H1 (cell line): ENCODE measurements at regions not wholly inside any gene's neighbourhood (a gene's known extent, or its start where the extent isn't known, plus 50 kb on each side); places are given as distances from the start of the nearest gene placed in this dataset.

Experiments used
- CTCF ChIA-PET: fragments of 300-600 bp; sonication (Branson Sonifier 250); formaldehyde crosslinking; loops from one replicate; lab custom pipeline; 2021; ENCODE audit not compliant: partially characterized antibody; lab: Charles Lee
- POLR2A ChIA-PET: fragments of 300-600 bp; sonication (Branson Sonifier 250); formaldehyde crosslinking; loops from one replicate; lab custom pipeline; 2021; ENCODE audit warnings: inconsistent platforms; ENCODE audit not compliant: partially characterized antibody; lab: Charles Lee
- DNase-seq, 2 experiments: peaks; one replicate each; pipeline versions ENCODE4 v3.0.0 to v3.0.0-alpha.2; 2010 to 2022; ENCODE audit warnings: low spot score in 2 of 2, low read depth in 1 of 2, mixed read lengths in 1 of 2
- FAIRE-seq: peaks from 2 replicates; lab custom pipeline; 2011; peaks lifted over from hg19 to GRCh38; lab: Jason Lieb, UNC
- H2AFZ ChIP-seq: 2 replicates; pipeline ENCODE4 v1.8.1; 2012; ENCODE audit warnings: low read length, inconsistent platforms
- H2AK5ac ChIP-seq: 2 replicates; pipeline ENCODE4 v1.6.1; 2013; ENCODE audit warnings: low read depth, low read length
- H2BK120ac ChIP-seq: replicated peaks from 2 replicates; pipeline ENCODE3; 2013; ENCODE audit warnings: low read depth, low read length, inconsistent platforms
- H2BK12ac ChIP-seq: 2 replicates; pipeline ENCODE4 v1.6.1; 2013; ENCODE audit warnings: low read depth, low read length
- H2BK15ac ChIP-seq: 2 replicates; pipeline ENCODE4 v1.6.1; 2013; ENCODE audit warnings: low read length
- H2BK20ac ChIP-seq: 2 replicates; pipeline ENCODE4 v1.6.1; 2013; ENCODE audit warnings: low read length
- H2BK5ac ChIP-seq: 2 replicates; pipeline ENCODE4 v1.6.1; 2013; ENCODE audit warnings: low read depth, low read length
- H3K14ac ChIP-seq: 2 replicates; pipeline ENCODE4 v1.6.1; 2013; ENCODE audit warnings: inconsistent platforms; ENCODE audit not compliant: insufficient read length
- H3K18ac ChIP-seq: 2 replicates; pipeline ENCODE4 v1.6.1; 2013; ENCODE audit warnings: low read length; ENCODE audit errors: extremely low read depth
- H3K23ac ChIP-seq: 2 replicates; pipeline ENCODE4 v1.6.1; 2013; ENCODE audit warnings: inconsistent platforms; ENCODE audit not compliant: insufficient read length
- H3K23me2 ChIP-seq: 2 replicates; pipeline ENCODE4 v1.6.1; 2013; ENCODE audit warnings: low read depth, low read length
- H3K27ac ChIP-seq: 2 replicates; pipeline ENCODE4 v1.6.1; 2011; ENCODE audit warnings: low read depth, low read length, inconsistent platforms
- H3K27me3 ChIP-seq, 4 experiments: replicated peaks in 1 of 4; 1 replicate in 1 of 4; 2 replicates in 3 of 4; pipeline versions ENCODE4 v1.6.1 to v1.8.1; 2011 to 2013; ENCODE audit warnings: low read length in 3 of 4, mild to moderate bottlenecking in 3 of 4, inconsistent platforms in 2 of 4, mixed read lengths in 2 of 4, moderate library complexity in 1 of 4; ENCODE audit not compliant: control insufficient read depth in 3 of 4, insufficient read depth in 3 of 4; ENCODE audit errors: extremely low read depth in 1 of 4
- H3K36me3 ChIP-seq, 4 experiments: 2 replicates each; pipeline versions ENCODE4 v1.6.1 to v1.8.1; 2011 to 2013; ENCODE audit warnings: mild to moderate bottlenecking in 4 of 4, low read length in 3 of 4, moderate library complexity in 2 of 4, control low read depth in 1 of 4, inconsistent platforms in 1 of 4; ENCODE audit not compliant: insufficient read depth in 4 of 4, control insufficient read depth in 2 of 4
- H3K4ac ChIP-seq: replicated peaks from 2 replicates; pipeline ENCODE3; 2013; ENCODE audit warnings: low read length, low read depth, mixed read lengths, inconsistent platforms; ENCODE audit not compliant: insufficient read length
- H3K4me1 ChIP-seq, 4 experiments: replicated peaks in 1 of 4; 1 replicate in 1 of 4; 2 replicates in 3 of 4; pipeline versions ENCODE4 v1.6.1 to v1.8.1; 2011 to 2013; ENCODE audit warnings: low read length in 3 of 4, inconsistent platforms in 2 of 4, mixed read lengths in 1 of 4; ENCODE audit not compliant: insufficient read depth in 4 of 4, control insufficient read depth in 3 of 4
- H3K4me2 ChIP-seq, 2 experiments: 2 replicates each; pipeline versions ENCODE4 v1.6.1 to v1.8.1; 2011 to 2013; ENCODE audit warnings: low read depth in 2 of 2, low read length in 2 of 2, control low read depth in 1 of 2, inconsistent platforms in 1 of 2, mild to moderate bottlenecking in 1 of 2; ENCODE audit not compliant: insufficient read depth in 1 of 2
- H3K4me3 ChIP-seq, 4 experiments: fragments of 200-600, 300-600 bp in 1 of 4; sonication (generic), shearing (Covaris generic), sonication (Bioruptor Twin) in 1 of 4; 2 replicates each; pipeline versions ENCODE4 v1.5.1 to v1.8.1; 2011 to 2016; ENCODE audit warnings: low read length in 4 of 4, low read depth in 3 of 4, control low read depth in 2 of 4, inconsistent platforms in 2 of 4, mild to moderate bottlenecking in 2 of 4, mixed read lengths in 1 of 4, moderate library complexity in 1 of 4; ENCODE audit not compliant: insufficient read depth in 2 of 4; ENCODE audit errors: extremely low read depth in 1 of 4
- H3K56ac ChIP-seq: replicated peaks from 2 replicates; pipeline ENCODE3; 2013; ENCODE audit warnings: low read depth, mild to moderate bottlenecking, mixed read lengths, low read length, inconsistent platforms; ENCODE audit not compliant: insufficient read length
- H3K79me1 ChIP-seq: 2 replicates; pipeline ENCODE4 v1.6.1; 2013; ENCODE audit warnings: low read depth, low read length, control low read depth
- H3K79me2 ChIP-seq, 2 experiments: 2 replicates each; pipeline versions ENCODE4 v1.6.1 to v1.8.1; 2012 to 2013; ENCODE audit warnings: low read length in 2 of 2, mild to moderate bottlenecking in 2 of 2, inconsistent platforms in 1 of 2; ENCODE audit not compliant: insufficient read depth in 2 of 2, control insufficient read depth in 1 of 2
- H3K9ac ChIP-seq, 4 experiments: replicated peaks in 1 of 4; 1 replicate in 1 of 4; 2 replicates in 3 of 4; pipeline versions ENCODE4 v1.6.1 to v1.8.1; 2011 to 2013; ENCODE audit warnings: low read depth in 3 of 4, low read length in 3 of 4, control low read depth in 2 of 4, mild to moderate bottlenecking in 2 of 4, moderate library complexity in 2 of 4, inconsistent platforms in 1 of 4; ENCODE audit errors: extremely low read depth in 1 of 4
- H3K9me3 ChIP-seq, 2 experiments: 2 replicates each; pipeline versions ENCODE4 v1.6.1 to v1.8.1; 2012 to 2013; ENCODE audit warnings: mild to moderate bottlenecking in 2 of 2, moderate library complexity in 2 of 2, control low read depth in 1 of 2, inconsistent platforms in 1 of 2, low read depth in 1 of 2, low read length in 1 of 2, mixed read lengths in 1 of 2; ENCODE audit not compliant: insufficient read depth in 2 of 2
- H4K20me1 ChIP-seq, 2 experiments: replicated peaks in 1 of 2; 2 replicates each; pipeline versions ENCODE3 to v1.8.1; 2011 to 2013; ENCODE audit warnings: inconsistent platforms in 2 of 2, low read length in 2 of 2, mild to moderate bottlenecking in 1 of 2; ENCODE audit not compliant: insufficient read depth in 2 of 2, control insufficient read depth in 1 of 2
- H4K5ac ChIP-seq: 2 replicates; pipeline ENCODE4 v1.6.1; 2013; ENCODE audit warnings: low read length, low read depth, mixed read lengths, inconsistent platforms; ENCODE audit not compliant: insufficient read length
- H4K8ac ChIP-seq: 2 replicates; pipeline ENCODE4 v1.8.0; 2013; ENCODE audit warnings: mild to moderate bottlenecking, moderate library complexity, low read length, inconsistent platforms; ENCODE audit not compliant: insufficient read depth; ENCODE audit errors: extremely low read depth
- H4K91ac ChIP-seq: replicated peaks from 2 replicates; pipeline ENCODE3; 2013; ENCODE audit warnings: low read length, mixed read lengths, inconsistent platforms; ENCODE audit not compliant: insufficient read length
- EGR1 ChIP-seq: IDR thresholded peaks from 2 replicates; pipeline ENCODE4 v1.6.1; 2011; ENCODE audit warnings: low read depth, low read length, borderline replicate concordance
- JUN ChIP-seq: IDR thresholded peaks from 2 replicates; pipeline ENCODE4 v1.6.1; 2011; ENCODE audit warnings: low read depth, mild to moderate bottlenecking, improper control_type of control experiment, low read length
- WGBS, 2 experiments: shearing (Covaris generic) in 1 of 2; methylation state at CpG; one replicate each; pipeline versions ENCODE4 v1.1.6 to v1.1.7; 2013 to 2015; ENCODE audit warnings: low lambda C conversion rate in 2 of 2, mixed read lengths in 2 of 2, inconsistent platforms in 1 of 2, low coverage in 1 of 2, missing lambda C conversion rate in 1 of 2; ENCODE audit not compliant: insufficient replicate concordance in 2 of 2, insufficient coverage in 1 of 2, insufficient read length in 1 of 2; ENCODE audit errors: extremely low coverage in 1 of 2, missing lambda C conversion rate in 1 of 2; 5-methylcytosine and 5-hydroxymethylcytosine counted together

- Histone ChIP-seq H3K27ac (no peak overlapping the region), H3K9ac (no peak overlapping the region), H3K4me3 (no peak overlapping the region), H2BK5ac (no peak overlapping the region), H2BK20ac (no peak overlapping the region), H3K56ac (no peak overlapping the region), H3K4ac (no peak overlapping the region), H3K79me2 (no peaks in the 10 kb centered on the region), H3K23ac (no peak overlapping the region), H4K91ac (no peak overlapping the region), H3K36me3 (no peaks in the 10 kb centered on the region), H2AK5ac (no peak overlapping the region), H4K8ac (no peak overlapping the region), H3K23me2 (no peaks in the 10 kb centered on the region; the same call in 1 of the 2 replicates), H3K4me2 (no peak overlapping the region), H2BK120ac (no peak overlapping the region), H4K20me1 (no peaks in the 10 kb centered on the region), H2BK12ac (no peak overlapping the region), H3K18ac (no peak overlapping the region), H4K5ac (no peak overlapping the region), H3K4me1 (peaks cover 0 to 4% (median 3%) of the 10 kb centered on the region in 4 experiments; a peak in 2 of 7 replicates), H3K27me3 (no peaks in the 10 kb centered on the region), H2AFZ (peak overlapping the region; percentile 4; the same call in 1 of the 2 replicates), H3K9me3 (no peaks in the 10 kb centered on the region), H2BK15ac (no peak overlapping the region), H3K14ac (no peak overlapping the region), H3K79me1 (no peaks in the 10 kb centered on the region)
- TF ChIP-seq JUN: no peak
- peak; percentile 70; the same call in 1 of the 2 replicates for TF ChIP-seq EGR1
- 90% methylated on average over 7 of the region's 7 CpGs; no CpG with 5 or more reads in 1 of the 2 experiments for WGBS, 2 experiments
- no peak for DNase-seq
- ChIA-PET CTCF (interaction anchor here (0.9 to 1.5 kb wide), 3 partner anchors 10 to 330 kb away, joined by 3 to 4 read pairs (median 4); no protein-coding TSS in a partner anchor), POLR2A (no interaction called here)
- FAIRE-seq: no peak
Measured at GRCh38 chr2:8307606-8308180, 374.2 kb upstream of the ID2 start.
